ENCODE measurements at regions not wholly inside any gene's neighbourhood (a gene's known extent, or its start where the extent isn't known, plus 50 kb on each side); places are given as distances from the start of the nearest gene placed in this dataset.

DNA sequence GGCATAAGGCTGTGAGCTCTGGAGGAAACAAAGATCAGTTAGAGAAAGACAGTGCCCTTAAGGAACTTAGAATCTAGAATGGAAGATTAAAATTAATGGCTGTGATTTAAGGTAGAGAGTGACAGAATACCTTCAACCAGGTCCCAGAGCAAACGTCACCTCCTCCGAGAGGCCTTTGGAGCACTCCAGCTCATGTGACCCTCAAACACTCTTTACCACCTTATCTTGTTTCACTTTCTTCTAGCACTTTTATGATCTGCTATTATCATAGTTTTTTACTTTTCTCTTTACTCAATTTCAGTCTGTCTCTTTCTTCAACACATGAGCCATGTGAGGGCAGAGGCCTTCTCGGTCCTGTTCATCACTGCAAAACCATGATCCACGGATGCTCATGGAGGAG is 187.0 kb downstream of the SMIM20 start:
- TF ChIP-seq POLR2A (IDR thresholded peaks at IDR 0.05) = no peak
- TF ChIP-seq, protein P1, sequence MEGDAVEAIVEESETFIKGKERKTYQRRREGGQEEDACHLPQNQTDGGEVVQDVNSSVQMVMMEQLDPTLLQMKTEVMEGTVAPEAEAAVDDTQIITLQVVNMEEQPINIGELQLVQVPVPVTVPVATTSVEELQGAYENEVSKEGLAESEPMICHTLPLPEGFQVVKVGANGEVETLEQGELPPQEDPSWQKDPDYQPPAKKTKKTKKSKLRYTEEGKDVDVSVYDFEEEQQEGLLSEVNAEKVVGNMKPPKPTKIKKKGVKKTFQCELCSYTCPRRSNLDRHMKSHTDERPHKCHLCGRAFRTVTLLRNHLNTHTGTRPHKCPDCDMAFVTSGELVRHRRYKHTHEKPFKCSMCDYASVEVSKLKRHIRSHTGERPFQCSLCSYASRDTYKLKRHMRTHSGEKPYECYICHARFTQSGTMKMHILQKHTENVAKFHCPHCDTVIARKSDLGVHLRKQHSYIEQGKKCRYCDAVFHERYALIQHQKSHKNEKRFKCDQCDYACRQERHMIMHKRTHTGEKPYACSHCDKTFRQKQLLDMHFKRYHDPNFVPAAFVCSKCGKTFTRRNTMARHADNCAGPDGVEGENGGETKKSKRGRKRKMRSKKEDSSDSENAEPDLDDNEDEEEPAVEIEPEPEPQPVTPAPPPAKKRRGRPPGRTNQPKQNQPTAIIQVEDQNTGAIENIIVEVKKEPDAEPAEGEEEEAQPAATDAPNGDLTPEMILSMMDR (IDR thresholded peaks at IDR 0.05) = no peak

Measured in heart left ventricle (tissue), 13 donors.